ENCODE measurements at regions not wholly inside any gene's neighbourhood (a gene's known extent, or its start where the extent isn't known, plus 50 kb on each side); places are given as distances from the start of the nearest gene placed in this dataset.

DNA sequence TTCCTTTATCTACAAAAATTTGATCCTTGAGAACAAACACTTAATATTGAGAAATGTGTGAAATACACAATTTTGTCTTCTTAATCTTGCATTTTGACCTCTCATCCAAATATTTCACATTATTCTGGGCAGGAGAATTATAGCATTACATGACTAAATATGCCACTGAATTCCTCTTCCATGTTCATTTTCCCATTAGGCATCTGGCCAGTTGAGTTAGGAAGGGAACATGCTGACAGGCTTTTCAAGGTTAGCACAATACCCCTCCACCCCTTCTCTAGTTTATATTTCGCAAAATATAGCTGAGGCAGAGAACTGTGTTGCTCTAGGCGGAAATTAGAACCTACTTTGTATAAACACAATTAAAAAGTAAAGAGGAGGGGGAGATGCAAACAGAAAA is 271.7 kb upstream of the ZC3H12C start:
- no peak for TF ChIP-seq POLR2AphosphoS5 (IDR thresholded peaks at IDR 0.05; ENCODE audit: insufficient read depth in 1 of 2, low read depth in 1 of 2)
- TF ChIP-seq, protein P1, sequence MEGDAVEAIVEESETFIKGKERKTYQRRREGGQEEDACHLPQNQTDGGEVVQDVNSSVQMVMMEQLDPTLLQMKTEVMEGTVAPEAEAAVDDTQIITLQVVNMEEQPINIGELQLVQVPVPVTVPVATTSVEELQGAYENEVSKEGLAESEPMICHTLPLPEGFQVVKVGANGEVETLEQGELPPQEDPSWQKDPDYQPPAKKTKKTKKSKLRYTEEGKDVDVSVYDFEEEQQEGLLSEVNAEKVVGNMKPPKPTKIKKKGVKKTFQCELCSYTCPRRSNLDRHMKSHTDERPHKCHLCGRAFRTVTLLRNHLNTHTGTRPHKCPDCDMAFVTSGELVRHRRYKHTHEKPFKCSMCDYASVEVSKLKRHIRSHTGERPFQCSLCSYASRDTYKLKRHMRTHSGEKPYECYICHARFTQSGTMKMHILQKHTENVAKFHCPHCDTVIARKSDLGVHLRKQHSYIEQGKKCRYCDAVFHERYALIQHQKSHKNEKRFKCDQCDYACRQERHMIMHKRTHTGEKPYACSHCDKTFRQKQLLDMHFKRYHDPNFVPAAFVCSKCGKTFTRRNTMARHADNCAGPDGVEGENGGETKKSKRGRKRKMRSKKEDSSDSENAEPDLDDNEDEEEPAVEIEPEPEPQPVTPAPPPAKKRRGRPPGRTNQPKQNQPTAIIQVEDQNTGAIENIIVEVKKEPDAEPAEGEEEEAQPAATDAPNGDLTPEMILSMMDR (IDR thresholded peaks at IDR 0.05): no peak
- no peak for TF ChIP-seq POLR2A (IDR thresholded peaks at IDR 0.05)
- Histone ChIP-seq H3K9me3 (no peaks in the 10 kb centered on the region), H3K36me3 (no peaks in the 10 kb centered on the region), H3K4me3 (no peak overlapping the region), H3K27me3 (no peaks in the 10 kb centered on the region), H3K4me1 (no peaks in the 10 kb centered on the region), H3K27ac (no peak overlapping the region)
- no peak for DNase-seq (ENCODE audit: extremely low spot score in 2 of 2)
- intact Hi-C loops (cut with DNase I): no loop called here

DNA sequence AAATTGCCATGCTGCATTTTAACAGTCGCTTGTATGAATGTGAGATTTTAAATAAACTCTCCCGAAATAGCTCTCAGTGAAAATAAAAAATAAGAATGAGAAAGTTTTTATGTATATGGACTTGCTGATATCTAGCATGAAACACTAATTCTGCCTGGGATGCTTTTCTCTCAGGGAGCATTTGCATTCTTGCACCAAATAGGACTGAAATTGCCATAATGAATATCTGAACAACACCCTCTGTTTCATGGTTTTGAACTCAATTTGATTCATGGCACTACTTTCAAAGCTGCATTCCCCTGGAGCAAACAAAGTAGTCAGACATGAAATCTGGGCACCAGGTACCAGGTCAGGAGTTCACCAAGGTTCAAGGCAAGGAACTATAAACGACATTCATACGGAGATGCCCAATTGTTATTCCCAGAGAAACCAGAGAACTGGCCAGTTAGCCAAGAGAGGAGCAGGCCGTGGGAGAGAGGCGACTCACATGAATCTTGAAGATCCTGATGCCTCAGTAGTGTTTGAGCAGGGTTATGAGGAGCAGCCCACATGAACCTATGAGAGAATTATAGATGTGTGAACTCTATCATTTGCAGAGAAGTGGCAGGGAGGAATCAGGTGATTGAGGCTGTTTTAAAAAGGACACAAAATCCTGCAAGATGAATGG is 270.6 kb upstream of the ZC3H12C start:
- Histone ChIP-seq H3K36me3 (no peaks in the 10 kb centered on the region), H3K27ac (no peak overlapping the region), H3K9me3 (no peaks in the 10 kb centered on the region), H3K4me3 (no peak overlapping the region), H3K4me1 (no peaks in the 10 kb centered on the region), H3K27me3 (no peaks in the 10 kb centered on the region)
- intact Hi-C loops (cut with DNase I): no loop called here
- TF ChIP-seq POLR2AphosphoS5 (IDR thresholded peaks at IDR 0.05; ENCODE audit: insufficient read depth in 1 of 2, low read depth in 1 of 2) (no peak), POLR2A (IDR thresholded peaks at IDR 0.05) (no peak)
- TF ChIP-seq, protein P1 (IDR thresholded peaks at IDR 0.05): no peak
- DNase-seq (ENCODE audit: extremely low spot score in 2 of 2): no peak

DNA sequence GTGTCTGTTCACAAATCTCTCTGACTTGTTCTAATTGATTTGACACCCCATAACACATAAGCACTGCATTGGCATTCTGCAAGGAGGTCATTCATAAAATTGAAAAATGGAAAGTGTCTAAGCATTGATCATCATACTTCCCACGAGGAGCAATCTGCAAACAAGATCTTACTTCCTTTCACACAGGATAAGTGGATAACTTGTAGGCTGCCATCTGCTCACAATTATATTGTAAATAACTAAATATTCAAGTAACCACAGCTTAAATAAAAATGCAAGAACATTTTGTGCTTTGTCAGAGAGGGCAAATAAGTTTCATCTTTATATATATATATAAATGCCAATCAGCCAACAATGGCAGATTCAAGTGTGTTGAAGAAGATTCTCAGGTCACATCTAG is 264.8 kb upstream of the ZC3H12C start:
- no peaks in the 10 kb centered on the region for H3K9me3 ChIP-seq
- H3K36me3 ChIP-seq: no peaks in the 10 kb centered on the region
- no peak for DNase-seq (ENCODE audit: extremely low spot score in 2 of 2)
- no peak overlapping the region for H3K4me3 ChIP-seq
- no peaks in the 10 kb centered on the region for H3K4me1 ChIP-seq
- TF ChIP-seq, protein P1 (IDR thresholded peaks at IDR 0.05): no peak
- no peak for TF ChIP-seq POLR2AphosphoS5 (IDR thresholded peaks at IDR 0.05; ENCODE audit: insufficient read depth in 1 of 2, low read depth in 1 of 2)
- no peak for TF ChIP-seq POLR2A (IDR thresholded peaks at IDR 0.05)
- H3K27ac ChIP-seq: no peak overlapping the region
- intact Hi-C loops (cut with DNase I): no loop called here
- no peaks in the 10 kb centered on the region for H3K27me3 ChIP-seq

DNA sequence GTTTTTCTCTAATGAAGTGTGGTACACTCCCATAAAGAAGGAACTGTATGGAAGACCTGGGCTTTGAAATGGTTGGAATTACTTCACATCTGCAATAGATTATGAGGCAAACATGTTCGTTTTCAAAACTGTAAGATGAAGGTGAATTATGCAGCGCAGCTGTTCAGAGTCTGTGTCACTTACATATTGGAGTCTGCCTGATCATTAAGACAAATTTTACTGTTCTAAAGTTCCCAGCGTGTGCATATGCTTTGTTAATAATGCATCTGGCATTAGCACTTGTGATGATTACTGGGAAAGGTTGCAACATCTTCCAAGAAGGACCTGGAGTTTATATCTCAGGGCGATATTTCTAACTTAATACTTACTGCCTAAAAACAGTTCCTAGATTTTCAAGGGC is 255.2 kb upstream of the ZC3H12C start:
- Histone ChIP-seq H3K27ac (no peak overlapping the region), H3K36me3 (no peaks in the 10 kb centered on the region), H3K4me3 (no peak overlapping the region), H3K9me3 (no peaks in the 10 kb centered on the region), H3K4me1 (no peaks in the 10 kb centered on the region), H3K27me3 (no peaks in the 10 kb centered on the region)
- no peak for DNase-seq (ENCODE audit: extremely low spot score in 2 of 2)
- intact Hi-C loops (cut with DNase I): no loop called here
- TF ChIP-seq, protein P1 (IDR thresholded peaks at IDR 0.05): no peak
- TF ChIP-seq POLR2A (IDR thresholded peaks at IDR 0.05) (no peak), POLR2AphosphoS5 (IDR thresholded peaks at IDR 0.05; ENCODE audit: insufficient read depth in 1 of 2, low read depth in 1 of 2) (no peak)

DNA sequence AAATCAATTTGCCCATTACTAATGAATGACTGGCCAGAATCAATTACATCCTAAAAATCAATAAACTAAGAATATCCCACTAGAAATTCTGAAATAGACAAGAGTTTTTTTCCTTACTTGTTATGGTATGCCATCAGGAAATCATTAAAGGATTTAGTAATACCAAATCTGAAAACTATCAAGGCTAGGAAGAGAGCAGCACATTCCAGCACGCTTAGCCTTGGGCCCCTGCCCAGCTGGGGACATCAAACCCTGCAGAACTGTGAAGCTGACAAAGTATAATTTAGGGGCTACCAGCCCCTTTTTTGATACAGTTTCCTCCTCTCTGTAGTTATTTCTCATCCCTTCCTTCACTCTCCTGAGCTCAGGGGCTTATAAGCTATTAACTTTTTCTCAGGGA is 247.8 kb upstream of the ZC3H12C start:
- Histone ChIP-seq H3K27me3 (no peaks in the 10 kb centered on the region), H3K9me3 (no peaks in the 10 kb centered on the region), H3K4me3 (no peak overlapping the region), H3K27ac (no peak overlapping the region), H3K4me1 (no peaks in the 10 kb centered on the region), H3K36me3 (no peaks in the 10 kb centered on the region)
- intact Hi-C loops (cut with DNase I): no loop called here
- DNase-seq (ENCODE audit: extremely low spot score in 2 of 2): no peak
- TF ChIP-seq POLR2A (IDR thresholded peaks at IDR 0.05) (no peak), POLR2AphosphoS5 (IDR thresholded peaks at IDR 0.05; ENCODE audit: insufficient read depth in 1 of 2, low read depth in 1 of 2) (no peak)
- TF ChIP-seq, protein P1 (IDR thresholded peaks at IDR 0.05): no peak
